ENCODE measurements at regions not wholly inside any gene's neighbourhood (a gene's known extent, or its start where the extent isn't known, plus 50 kb on each side); places are given as distances from the start of the nearest gene placed in this dataset.
"Not testable (repeated sequence)": the region's sequence is repeated elsewhere in the genome, so short reads cannot be mapped to it uniquely, and the experiment has no call there.

DNA sequence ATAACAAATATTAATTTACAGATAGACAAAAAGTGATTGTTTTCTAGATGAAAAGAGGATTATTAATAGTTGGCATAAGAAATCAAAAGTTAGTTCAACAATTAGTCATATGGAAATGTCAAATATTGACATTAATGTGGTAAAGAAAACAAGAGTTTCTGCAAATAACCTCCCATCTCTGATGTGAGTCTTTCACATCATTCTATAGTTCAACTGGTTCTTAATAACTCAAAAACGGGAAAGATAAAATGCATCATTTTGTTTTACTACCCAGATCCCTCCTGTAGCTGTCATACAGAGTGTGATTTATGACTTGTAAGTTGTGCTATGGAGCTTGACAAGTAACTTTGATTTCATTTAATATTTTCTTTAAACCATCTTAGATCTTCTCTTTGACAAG is 594.8 kb downstream of the ZWINT start:
- H3K27ac ChIP-seq, result no peak overlapping the region
- H3K4me1 ChIP-seq (ENCODE audit: control insufficient read depth in 1 of 2, low read depth in 2 of 2), result no peaks in the 10 kb centered on the region
- H3K27me3 ChIP-seq (replicated peaks; ENCODE audit: insufficient read depth), result no peaks in the 10 kb centered on the region
- DNase-seq (ENCODE audit: low spot score) (no peak), ATAC-seq (ENCODE audit: insufficient number of reproducible peaks, low FRiP score, low read depth) (no peak)
- no peak for TF ChIP-seq CTCF (IDR thresholded peaks at IDR 0.05)
- H3K36me3 ChIP-seq, result no peaks in the 10 kb centered on the region
- H3K4me3 ChIP-seq, result no peak overlapping the region
- H3K9me3 ChIP-seq, result no peaks in the 10 kb centered on the region

DNA sequence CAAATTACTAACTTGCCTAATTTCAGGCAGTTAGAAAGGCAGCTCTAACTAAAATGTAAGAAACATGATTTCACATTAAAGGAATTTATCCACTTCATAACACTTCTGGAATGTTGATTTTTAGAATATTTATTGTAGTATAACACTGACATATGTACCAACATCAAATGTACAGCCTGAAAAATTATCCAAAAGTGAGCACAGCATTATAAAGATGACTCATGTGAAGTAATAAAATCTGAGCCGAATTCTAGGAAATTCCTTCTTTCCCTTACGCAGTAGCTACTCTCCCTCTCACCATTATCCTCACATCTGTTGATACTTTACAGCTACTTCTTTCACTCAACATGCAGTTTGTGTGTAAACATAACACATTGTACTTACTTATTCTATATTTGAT is 610.6 kb downstream of the ZWINT start:
- Histone ChIP-seq H3K4me1 (ENCODE audit: control insufficient read depth in 1 of 2, low read depth in 2 of 2) (no peaks in the 10 kb centered on the region), H3K9me3 (no peaks in the 10 kb centered on the region), H3K27ac (no peak overlapping the region), H3K27me3 (replicated peaks; ENCODE audit: insufficient read depth) (no peaks in the 10 kb centered on the region), H3K36me3 (no peaks in the 10 kb centered on the region), H3K4me3 (no peak overlapping the region)
- ATAC-seq (ENCODE audit: insufficient number of reproducible peaks, low FRiP score, low read depth) (no peak), DNase-seq (ENCODE audit: low spot score) (no peak)
- TF ChIP-seq CTCF (IDR thresholded peaks at IDR 0.05), result no peak

DNA sequence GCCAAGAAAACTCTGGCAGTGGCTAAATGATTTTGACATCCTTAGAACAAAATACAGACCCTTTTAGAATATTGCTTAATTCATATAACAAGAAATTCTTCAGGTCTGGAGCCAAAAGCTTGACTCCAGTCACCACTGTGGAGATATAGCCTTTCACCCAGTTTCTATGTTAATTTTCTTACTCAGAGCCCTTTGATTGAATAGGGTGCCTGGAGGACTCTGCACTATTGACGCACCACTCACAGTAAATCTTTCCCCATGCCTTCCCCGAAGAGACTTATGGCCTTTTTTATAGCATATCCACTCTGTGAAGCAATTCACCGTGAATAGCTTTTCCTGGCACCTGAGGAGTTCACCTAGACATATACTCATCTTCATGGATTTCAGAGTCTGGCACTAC is 613.8 kb downstream of the ZWINT start:
- H3K4me3 ChIP-seq, result no peak overlapping the region
- no peak for ATAC-seq (ENCODE audit: insufficient number of reproducible peaks, low FRiP score, low read depth)
- no peak for TF ChIP-seq CTCF (IDR thresholded peaks at IDR 0.05)
- H3K27me3 ChIP-seq (replicated peaks; ENCODE audit: insufficient read depth), result no peaks in the 10 kb centered on the region
- no peaks in the 10 kb centered on the region for H3K4me1 ChIP-seq (ENCODE audit: control insufficient read depth in 1 of 2, low read depth in 2 of 2)
- H3K36me3 ChIP-seq, result no peaks in the 10 kb centered on the region
- DNase-seq (ENCODE audit: low spot score), result no peak
- no peak overlapping the region for H3K27ac ChIP-seq
- H3K9me3 ChIP-seq, result no peaks in the 10 kb centered on the region

DNA sequence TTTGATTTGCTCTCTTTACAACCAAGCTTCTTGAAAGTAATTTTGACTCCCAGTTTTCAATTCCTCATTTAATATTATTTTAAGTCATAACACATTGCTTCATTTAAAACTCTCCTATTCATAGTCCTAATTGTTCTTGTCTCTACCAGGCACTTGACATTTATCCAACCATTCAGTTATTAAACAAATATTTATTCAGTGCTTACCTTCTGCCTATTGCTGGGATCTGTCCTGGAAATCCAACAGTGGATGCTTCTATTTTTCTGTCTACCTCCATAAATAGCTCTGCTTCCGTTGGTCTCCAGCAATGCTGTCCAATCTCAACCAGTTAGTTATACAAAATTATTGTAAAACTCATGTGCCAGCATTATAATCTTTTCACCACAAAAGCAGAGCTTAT is 615.1 kb downstream of the ZWINT start:
- Histone ChIP-seq H3K27ac (no peak overlapping the region), H3K36me3 (no peaks in the 10 kb centered on the region), H3K4me3 (no peak overlapping the region), H3K9me3 (no peaks in the 10 kb centered on the region), H3K4me1 (ENCODE audit: control insufficient read depth in 1 of 2, low read depth in 2 of 2) (no peaks in the 10 kb centered on the region), H3K27me3 (replicated peaks; ENCODE audit: insufficient read depth) (no peaks in the 10 kb centered on the region)
- DNase-seq (ENCODE audit: low spot score) (no peak), ATAC-seq (ENCODE audit: insufficient number of reproducible peaks, low FRiP score, low read depth) (no peak)
- TF ChIP-seq CTCF (IDR thresholded peaks at IDR 0.05), result no peak

DNA sequence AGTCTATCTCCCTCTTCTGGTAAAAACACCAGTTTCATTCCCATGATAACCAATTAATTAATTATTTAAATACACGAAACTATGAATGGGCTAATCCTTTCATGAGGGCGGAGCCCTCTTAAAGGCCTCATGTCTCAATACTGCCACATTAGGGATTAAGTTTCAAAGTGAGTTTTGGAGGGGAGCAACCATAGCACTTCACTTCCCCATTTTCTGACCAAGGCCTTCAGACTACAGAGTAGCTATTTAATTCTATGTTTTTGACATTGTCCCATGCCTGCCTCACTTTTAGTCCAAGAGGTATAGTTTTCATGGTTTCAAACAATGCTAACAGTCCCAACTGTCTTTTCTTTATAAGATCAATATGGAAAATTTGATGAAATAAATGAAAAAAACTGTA is 618.6 kb downstream of the ZWINT start:
- Histone ChIP-seq H3K4me3 (no peak overlapping the region), H3K27ac (no peak overlapping the region), H3K36me3 (no peaks in the 10 kb centered on the region), H3K27me3 (replicated peaks; ENCODE audit: insufficient read depth) (no peaks in the 10 kb centered on the region), H3K9me3 (no peaks in the 10 kb centered on the region), H3K4me1 (ENCODE audit: control insufficient read depth in 1 of 2, low read depth in 2 of 2) (no peaks in the 10 kb centered on the region)
- TF ChIP-seq CTCF (IDR thresholded peaks at IDR 0.05), result no peak
- ATAC-seq (ENCODE audit: insufficient number of reproducible peaks, low FRiP score, low read depth) (no peak), DNase-seq (ENCODE audit: low spot score) (no peak)

DNA sequence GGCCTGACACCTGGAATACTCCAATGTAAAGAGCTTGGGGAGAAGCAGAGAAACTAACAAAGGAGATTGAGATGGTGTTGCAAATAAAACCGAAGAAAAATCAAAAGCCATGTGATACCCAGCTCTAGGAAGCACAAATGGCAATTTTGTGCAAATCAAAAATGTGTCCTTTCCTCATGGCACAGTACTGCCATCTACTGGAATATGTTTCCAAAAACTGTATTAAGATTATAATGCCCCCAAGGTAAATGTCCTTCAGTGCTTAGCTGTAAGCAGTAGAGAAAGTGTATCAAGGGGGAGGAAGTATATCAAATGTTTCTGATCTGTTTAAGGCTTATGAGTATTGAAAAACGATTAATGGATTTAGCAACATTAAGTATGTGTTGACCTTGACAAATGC is 620.3 kb downstream of the ZWINT start:
- H3K27me3 ChIP-seq (replicated peaks; ENCODE audit: insufficient read depth); H3K4me3 ChIP-seq; H3K27ac ChIP-seq; H3K4me1 ChIP-seq (ENCODE audit: control insufficient read depth in 1 of 2, low read depth in 2 of 2); ATAC-seq (ENCODE audit: insufficient number of reproducible peaks, low FRiP score, low read depth); H3K9me3 ChIP-seq; DNase-seq (ENCODE audit: low spot score); H3K36me3 ChIP-seq: not testable (repeated sequence)
